NK-92 treated with Interleukin-12 subunit alpha and Interleukin-12 subunit beta, amount 100 ng/mL, for 24 hours (cell line): ENCODE measurements at regions not wholly inside any gene's neighbourhood (a gene's known extent, or its start where the extent isn't known, plus 50 kb on each side); places are given as distances from the start of the nearest gene placed in this dataset.
"Not testable (repeated sequence)": the region's sequence is repeated elsewhere in the genome, so short reads cannot be mapped to it uniquely, and the experiment has no call there.

Experiments
- DNase-seq: peaks from one replicate; lab custom pipeline; 2025; lab: John Stamatoyannopoulos, UW

DNA sequence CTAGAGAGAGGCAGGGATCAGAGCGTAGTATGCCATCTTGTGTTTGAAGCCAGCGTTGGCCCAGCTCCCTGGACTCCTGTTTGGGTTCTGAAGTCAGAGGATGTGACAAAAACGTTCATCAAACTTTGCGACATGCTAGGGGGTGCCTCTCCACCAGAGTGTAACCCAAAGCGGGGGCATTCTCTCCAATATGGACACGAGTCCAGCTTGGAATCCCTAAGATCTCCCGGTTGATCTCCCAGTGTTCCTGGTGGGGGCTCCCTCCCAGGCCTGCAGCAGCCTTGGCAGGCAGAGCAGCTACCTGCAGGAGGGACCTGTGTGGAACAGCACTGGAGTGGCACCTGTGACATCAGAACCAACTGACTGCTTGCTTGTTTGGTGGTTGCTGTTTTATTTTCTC is 218.8 kb upstream of the ECI2 start:
- no peak for DNase-seq

DNA sequence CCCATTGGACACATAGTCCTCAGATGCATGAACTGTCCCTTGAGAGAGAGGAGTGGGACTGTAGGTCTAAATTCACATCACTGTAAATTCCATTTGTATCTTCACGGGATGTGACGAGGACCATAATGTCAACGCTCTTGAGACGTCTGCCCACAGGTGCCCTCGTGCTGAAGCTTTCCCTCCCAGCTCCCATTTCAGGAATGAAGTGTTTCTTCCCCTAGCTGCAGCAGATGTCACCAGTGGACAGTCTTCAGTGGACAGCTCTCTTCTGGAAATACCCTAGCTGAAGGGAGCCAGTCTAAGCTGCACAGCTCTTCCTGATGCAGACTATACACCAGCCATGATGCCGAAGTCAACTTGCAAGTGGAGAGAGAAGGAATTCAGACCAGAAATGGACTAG is 217.4 kb upstream of the ECI2 start:
- DNase-seq: no peak

DNA sequence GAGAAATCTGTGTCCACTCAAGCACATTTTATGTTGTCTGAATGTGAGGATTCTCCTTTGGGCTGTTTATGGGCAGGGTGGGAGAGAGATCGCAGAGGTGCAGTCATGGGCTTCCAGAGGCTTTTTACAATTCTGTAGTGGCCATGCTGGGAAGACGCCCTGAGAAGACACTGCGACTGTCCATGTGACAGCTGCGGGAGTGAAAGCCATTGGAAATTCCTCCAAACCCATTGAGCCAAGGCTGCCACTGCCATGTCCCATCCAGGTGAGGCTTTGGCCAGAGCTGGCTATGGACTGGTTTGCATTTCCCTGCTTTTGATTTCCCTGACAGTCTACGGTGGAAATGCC is 216.9 kb upstream of the ECI2 start:
- no peak for DNase-seq

DNA sequence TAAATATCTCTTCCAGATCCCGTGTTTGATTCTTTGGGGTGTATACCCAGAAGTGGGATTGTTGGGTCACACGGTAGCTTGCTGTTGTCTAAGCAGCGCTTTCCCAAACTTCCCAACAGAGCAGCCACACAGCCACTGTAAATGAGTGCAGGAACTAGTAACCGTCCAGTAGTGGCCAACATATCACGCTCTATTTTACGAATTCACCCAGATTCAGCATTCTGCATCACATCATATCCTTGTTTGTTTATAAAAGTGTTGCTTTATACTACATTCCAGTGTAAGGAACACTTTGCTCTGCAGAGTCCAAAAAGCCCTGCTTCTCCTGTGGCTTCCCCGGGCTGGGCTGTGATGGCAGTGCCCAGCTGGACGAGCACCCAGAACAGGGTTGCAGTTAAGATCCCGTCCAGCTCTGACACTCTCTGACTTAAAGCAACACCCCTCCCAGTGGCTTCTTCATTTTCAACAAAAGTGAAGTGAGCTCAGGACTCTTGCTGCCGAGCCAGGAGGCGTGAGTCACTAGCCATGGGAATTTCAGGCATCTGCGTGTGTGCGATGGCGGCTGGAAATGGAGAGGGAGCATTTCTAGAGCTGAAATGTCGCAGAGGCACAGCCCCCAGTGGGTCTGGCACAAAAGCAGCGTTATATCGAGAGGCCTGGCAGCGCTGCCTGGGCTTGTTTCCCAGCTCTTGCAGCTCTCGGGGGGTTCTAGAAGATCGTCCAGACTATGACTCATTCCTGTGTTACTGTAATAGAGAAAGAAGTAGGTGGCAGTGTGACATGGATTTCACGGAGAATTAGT is 216.3 kb upstream of the ECI2 start:
- DNase-seq: no peak

DNA sequence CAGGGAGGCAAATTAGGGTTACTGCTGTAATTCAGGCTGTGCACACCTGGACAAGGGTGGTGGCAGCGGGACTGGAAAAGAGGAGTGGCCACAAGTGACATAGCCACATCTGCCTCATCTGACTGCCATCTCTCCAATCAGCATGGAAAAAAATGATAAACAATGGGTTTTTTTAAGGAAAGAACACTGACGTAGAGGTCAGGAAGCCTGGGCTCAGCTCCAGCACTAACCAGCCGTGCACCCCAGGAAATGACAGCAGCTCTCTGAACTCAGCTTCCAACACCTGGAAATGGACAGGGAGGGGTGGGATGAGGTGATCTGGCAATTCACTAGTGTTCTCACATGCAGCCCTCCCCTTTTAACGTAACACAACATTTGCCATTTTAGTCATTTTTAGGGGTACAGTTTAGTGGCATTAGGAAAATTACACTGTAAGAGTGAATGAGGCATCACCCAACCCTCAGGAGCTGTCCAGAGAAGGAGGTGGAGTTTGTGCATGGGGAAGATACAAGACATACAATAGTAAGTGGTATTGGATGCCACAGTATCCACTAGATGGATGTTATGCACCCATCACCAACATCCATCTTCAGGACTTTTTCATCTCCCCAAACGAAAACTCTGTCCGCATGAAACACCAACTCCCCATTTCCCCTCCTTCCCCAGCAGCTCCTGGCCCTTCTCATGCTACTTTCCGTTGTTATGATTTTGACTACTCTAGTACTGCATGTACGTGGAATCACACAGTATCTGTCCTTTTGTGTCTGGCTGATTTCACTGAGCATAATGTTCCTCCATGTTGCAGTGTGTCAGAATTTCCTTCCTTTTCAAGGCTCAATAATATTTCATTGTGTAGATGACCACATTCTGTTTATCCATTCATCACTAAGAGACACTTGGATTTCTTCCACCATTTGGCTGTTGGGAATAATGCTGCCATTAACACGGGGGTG is 215.5 kb upstream of the ECI2 start:
- no peak for DNase-seq

DNA sequence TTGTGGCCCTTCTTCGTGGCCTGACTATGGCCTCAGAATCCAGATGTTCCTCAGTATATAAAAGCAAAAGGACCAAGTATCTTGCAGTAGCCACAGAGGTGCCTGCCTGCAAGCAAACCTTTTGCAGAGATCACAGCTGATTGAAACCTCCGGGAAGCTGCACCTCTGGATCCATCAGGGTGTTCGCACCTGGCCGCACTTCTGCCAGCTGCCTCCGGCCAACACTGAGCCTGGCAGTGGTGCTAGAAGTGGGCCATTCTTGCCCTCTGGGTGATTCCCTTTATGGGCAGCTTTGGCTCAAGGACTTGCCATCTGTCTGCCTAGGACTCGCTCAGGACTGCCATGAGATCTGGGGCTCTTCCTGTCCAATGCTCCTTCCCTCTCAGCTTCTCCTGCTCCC is 214.6 kb upstream of the ECI2 start:
- no peak for DNase-seq

- DNase-seq: no peak
These were observed 213.9 kb upstream of the ECI2 start for GRCh38 chr6:4349323-4349722.

DNA sequence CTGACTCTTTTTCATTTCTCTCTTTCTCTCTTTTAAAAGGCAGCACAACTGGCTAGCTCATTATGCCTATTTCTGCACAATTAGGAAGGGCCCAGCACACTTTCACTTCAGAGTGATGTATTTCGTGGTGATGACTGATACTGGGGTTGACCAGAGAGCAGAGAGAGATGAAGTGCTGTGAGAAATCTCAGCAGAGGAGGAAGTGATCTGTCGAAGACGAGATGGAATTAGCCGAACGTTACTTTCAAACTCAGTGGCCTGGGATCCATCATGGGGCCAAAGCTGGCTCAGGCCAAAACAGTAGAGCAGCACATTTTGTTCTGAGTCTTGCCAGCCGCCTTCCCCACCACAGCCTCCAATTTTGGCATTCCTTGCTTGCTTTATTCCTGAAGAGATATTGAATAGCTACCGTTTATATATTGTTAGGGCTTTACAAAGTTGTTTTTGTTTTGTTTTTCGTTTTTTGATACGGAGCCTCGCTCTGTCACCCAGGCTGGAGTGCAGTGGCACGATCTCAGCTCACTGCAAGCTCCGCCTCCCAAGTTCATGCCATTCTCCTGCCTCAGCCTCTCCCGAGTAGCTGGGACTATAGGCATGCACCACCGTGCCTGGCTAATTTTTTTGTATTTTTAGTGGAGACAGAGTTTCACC is 213.2 kb upstream of the ECI2 start:
- no peak for DNase-seq

- no peak for DNase-seq
These were observed 212.5 kb upstream of the ECI2 start for GRCh38 chr6:4347877-4348276.

DNA sequence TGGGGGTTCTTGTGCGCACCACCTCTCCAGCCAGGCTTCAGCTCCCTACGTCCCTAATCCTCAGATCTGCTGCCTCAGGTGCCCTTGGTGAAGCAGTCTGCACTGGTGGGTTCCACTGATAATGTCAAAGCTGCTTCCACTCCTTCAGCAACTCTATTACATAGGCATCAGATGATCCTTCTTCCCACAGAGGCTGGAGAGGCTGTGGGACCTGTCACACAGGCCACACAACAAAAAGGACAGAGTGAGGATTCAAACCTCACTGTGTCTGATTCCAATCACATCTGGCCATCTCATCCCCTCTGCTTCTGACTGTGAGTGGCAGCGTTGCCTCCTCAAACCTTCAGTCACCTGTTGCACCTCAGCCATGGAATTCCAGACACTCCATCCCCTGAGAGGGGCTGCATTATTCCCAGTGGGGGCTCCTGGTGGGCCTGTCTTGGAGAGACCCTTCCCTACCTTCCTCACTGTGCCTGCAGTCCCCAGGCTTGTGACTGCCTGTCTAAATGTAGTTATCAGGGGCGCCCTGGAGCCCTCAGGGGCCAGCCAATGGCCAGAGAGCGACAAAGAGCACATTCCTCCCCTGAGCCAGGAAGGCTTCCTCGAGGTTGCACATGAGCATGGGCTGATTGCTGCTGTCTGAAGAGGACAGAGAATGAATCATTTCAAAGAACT is 211.4 kb upstream of the ECI2 start:
- DNase-seq: no peak

DNA sequence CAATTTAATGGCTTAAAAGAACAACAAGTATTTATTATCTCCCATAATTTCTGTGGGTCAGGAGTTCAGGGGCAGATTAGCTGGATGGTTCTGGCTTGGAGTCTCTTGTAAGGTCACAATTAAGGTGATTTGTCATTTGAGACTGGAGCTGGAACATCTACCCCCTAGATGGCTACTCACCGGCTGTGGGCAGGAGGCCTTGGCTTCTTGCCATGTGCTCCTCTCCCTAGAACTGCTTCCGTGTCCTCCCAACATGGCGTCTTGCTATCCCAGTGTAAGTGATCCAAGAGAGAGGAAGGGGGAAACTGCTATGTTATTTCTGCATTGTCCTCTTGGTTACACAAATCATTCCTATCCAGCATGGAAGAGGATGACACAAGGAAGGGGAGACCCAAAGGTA is 210.2 kb upstream of the ECI2 start:
- DNase-seq: no peak

DNA sequence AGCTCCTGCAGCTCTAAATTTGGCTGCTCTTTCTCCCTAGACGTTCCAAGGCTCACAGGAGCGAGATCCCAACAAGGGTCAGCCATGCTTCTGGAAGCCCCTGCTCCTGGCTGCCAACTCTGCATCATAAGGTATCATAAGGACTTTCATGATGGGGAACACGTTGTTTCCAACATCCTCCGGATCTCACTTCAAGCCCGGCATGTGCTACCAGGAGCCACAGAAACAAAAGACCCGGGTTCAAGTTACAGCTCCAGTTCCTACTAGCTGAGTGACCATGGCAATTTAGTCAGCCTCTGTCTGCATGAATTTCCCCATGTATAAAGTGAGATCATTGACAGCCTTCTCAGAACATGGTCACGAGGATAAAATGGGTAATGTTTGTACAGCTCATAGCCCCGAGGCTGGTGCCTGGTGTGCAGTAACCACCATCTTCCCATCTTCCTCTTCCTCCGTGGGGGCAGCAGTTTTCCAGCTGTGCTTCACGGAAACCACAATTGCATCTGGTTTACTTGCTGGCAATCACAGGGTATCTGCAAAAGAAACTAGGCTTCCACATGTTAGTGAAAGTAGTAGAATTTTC is 209.0 kb upstream of the ECI2 start:
- DNase-seq: no peak

- DNase-seq: no peak
These were observed 207.2 kb upstream of the ECI2 start for GRCh38 chr6:4342407-4343137.

- DNase-seq: no peak
These were observed 205.9 kb upstream of the ECI2 start for GRCh38 chr6:4341078-4341797.

- DNase-seq: no peak
These were observed 205.2 kb upstream of the ECI2 start for GRCh38 chr6:4340544-4340943.

DNA sequence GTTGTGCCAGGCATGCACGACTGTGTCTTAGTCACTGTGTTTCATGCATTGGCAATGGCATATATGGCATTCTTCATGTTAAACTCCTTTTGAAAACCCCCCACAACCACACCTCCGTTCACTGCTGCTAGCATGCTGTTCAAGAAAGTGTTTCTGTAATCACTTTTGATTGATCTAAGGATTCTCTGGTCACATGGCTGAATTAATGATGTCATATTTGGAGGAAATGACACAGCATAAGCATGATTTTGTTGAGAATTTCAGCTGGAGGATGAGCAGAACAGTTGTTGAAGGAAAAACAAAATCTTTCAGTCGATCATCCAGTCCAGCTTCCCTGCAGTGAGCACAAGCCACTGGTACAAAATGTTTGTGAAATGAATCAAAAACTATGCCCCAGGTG is 203.5 kb upstream of the ECI2 start:
- no peak for DNase-seq

DNA sequence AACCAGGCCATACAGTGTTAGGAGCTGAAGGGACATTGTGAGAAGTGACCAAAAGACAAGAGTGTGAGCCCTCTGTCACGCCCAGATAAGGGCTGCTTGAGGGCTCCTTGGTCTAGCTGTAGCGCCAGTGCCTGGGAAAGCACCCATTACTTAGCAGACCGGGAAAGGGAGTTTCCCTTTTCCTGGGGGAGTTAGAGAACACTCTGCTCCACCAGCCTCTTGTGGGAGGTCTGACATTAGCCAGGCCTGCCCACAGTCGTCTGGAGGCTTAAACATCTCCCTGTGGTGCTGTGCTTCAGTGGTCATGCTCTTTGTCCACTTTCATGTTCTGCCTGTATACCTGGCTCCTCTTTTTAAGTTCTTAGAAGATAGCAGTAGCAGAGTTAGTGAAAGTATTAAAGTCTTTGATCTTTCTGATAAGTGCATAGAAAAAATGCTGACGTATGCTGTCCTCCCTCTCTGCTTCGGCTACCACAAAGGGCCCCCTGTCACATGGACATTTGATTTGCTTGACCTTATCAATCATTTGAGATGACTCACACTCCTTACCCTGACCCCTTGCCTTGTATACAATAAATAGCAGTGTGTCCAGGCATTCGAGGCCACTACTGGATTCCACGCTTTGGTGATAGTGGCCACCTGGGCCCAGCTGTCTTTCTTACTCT is 201.5 kb upstream of the ECI2 start:
- no peak for DNase-seq

GRCh38 chr6:4336084-4336483 is 200.7 kb upstream of the ECI2 start:
- no peak for DNase-seq

DNA sequence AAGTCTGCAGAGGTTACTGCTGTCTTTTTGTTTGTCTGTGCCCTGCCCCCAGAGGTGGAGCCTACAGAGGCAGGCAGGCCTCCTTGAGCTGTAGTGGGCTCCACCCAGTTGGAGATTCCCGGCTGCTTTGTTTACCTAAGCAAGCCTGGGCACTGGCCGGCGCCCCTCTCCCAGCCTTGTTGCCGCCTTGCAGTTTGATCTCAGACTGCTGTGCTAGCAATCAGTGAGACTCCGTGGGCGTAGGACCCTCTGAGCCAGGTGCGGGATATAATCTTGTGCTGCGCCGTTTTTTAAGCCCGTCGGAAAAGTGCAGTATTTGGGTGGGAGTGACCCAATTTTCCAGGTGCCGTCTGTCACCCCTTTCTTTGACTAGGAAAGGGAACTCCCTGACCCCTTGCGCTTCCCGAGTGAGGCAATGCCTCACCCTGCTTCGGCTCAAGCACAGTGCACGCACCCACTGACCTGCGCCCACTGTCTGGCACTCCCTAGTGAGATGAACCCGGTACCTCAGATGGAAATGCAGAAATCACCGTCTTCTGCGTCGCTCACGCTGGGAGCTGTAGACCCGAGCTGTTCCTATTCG is 198.9 kb upstream of the ECI2 start:
- not testable (repeated sequence) for DNase-seq

GRCh38 chr6:4327841-4328240 is 192.5 kb upstream of the ECI2 start:
- DNase-seq: no peak
